ENCODE measurements at regions not wholly inside any gene's neighbourhood (a gene's known extent, or its start where the extent isn't known, plus 50 kb on each side); places are given as distances from the start of the nearest gene placed in this dataset.

- no peak overlapping the region for H3K4me3 ChIP-seq (ENCODE audit: low read length)
- no peak for DNase-seq (ENCODE audit: low read depth)
- TF ChIP-seq, protein P1, sequence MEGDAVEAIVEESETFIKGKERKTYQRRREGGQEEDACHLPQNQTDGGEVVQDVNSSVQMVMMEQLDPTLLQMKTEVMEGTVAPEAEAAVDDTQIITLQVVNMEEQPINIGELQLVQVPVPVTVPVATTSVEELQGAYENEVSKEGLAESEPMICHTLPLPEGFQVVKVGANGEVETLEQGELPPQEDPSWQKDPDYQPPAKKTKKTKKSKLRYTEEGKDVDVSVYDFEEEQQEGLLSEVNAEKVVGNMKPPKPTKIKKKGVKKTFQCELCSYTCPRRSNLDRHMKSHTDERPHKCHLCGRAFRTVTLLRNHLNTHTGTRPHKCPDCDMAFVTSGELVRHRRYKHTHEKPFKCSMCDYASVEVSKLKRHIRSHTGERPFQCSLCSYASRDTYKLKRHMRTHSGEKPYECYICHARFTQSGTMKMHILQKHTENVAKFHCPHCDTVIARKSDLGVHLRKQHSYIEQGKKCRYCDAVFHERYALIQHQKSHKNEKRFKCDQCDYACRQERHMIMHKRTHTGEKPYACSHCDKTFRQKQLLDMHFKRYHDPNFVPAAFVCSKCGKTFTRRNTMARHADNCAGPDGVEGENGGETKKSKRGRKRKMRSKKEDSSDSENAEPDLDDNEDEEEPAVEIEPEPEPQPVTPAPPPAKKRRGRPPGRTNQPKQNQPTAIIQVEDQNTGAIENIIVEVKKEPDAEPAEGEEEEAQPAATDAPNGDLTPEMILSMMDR (IDR thresholded peaks at IDR 0.05; ENCODE audit: insufficient read depth, low read depth, low read length, missing control alignments): no peak
Observed at GRCh38 chr10:33461295-33461640, 126.8 kb upstream of the NRP1 start.

DNA sequence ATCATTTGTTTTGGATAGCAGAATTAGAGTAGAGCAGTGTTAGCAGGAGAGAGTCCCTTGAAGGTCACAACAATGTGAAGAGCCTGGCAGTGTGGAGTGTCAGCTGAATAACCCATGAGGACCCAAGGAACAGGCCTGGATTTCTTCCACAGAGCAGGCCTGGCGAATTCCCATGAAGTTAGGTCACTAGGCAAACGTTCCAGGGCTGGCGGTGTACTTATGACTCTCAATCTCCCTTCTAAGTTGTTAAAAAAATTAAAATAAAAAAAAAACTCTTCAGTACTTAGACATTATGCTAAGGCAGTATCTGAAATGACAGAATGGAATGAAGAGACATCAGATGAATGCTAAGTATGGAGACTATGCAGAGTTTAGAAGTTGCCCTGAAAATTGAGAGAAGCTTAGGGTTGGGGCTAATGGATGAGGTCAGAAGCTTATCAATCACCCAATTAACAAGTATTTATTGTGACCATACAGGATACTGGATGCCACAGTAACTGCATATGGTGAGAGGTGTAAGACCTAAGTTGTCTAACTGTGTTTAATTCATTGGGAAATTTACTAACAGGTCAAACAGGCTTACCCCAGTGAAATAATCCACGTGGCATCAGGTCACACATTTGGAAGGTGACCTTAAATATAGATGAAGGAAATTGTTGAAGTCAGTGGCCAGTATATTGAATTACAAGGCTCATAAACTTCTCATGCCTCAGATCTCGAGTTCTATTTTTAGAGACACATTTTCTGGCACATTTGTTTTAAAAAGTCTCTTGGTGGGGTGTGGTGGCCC is 126.2 kb upstream of the NRP1 start:
- no peak for DNase-seq (ENCODE audit: low read depth)
- no peak overlapping the region for H3K4me3 ChIP-seq (ENCODE audit: low read length)
- TF ChIP-seq, protein P1 (IDR thresholded peaks at IDR 0.05; ENCODE audit: insufficient read depth, low read depth, low read length, missing control alignments): no peak

- no peak overlapping the region for H3K4me3 ChIP-seq (ENCODE audit: low read length)
- TF ChIP-seq, protein P1 (IDR thresholded peaks at IDR 0.05; ENCODE audit: insufficient read depth, low read depth, low read length, missing control alignments): no peak
- no peak for DNase-seq (ENCODE audit: low read depth)
Observed at GRCh38 chr10:33459602-33460001, 125.1 kb upstream of the NRP1 start.

DNA sequence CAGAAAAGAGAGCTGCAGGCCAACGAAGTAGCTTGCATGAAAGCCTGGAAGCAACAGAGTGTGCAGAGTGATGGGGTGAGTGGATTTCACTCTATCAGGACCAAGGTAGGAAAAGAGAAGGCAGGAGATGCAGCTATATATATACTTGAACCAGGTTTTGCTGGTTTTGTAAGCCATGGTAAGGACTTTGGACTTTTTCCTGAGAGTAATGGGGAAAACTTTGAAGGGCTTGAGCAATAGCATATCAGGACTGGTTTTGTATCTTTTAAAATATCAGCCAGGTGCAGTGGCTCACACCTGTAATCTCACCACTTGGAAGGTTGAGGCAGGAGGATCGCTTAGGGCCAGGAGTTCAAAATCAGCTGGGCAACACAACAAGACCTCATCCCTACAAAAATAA is 120.6 kb upstream of the NRP1 start:
- TF ChIP-seq, protein P1 (IDR thresholded peaks at IDR 0.05; ENCODE audit: insufficient read depth, low read depth, low read length, missing control alignments): no peak
- no peak for DNase-seq (ENCODE audit: low read depth)
- H3K4me3 ChIP-seq (ENCODE audit: low read length): no peak overlapping the region

DNA sequence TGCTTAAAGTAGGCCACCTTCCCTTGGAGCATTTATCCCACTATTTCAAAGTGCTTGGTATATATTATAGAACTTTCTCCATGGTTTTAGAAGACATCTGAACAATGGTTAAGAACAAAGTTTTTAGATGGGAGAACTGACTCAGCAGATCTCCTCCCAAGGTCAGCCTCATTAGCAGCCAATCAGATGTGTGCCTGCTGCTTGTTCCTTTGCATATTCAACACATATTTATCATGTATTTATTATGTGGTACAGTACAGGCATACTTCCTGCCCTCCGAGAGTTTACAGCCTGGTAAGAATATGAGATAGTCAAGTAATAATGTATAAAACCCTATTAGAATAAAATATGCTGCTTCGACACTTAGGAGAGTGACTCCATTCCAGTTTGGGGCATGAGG is 120.1 kb upstream of the NRP1 start:
- no peak overlapping the region for H3K4me3 ChIP-seq (ENCODE audit: low read length)
- TF ChIP-seq, protein P1 (IDR thresholded peaks at IDR 0.05; ENCODE audit: insufficient read depth, low read depth, low read length, missing control alignments): no peak
- DNase-seq (ENCODE audit: low read depth): no peak

- DNase-seq (ENCODE audit: low read depth): peak; percentile 86
- TF ChIP-seq, protein P1 (IDR thresholded peaks at IDR 0.05; ENCODE audit: insufficient read depth, low read depth, low read length, missing control alignments): no peak
- H3K4me3 ChIP-seq (ENCODE audit: low read length): no peak overlapping the region
Observed at GRCh38 chr10:33453081-33454025, 118.9 kb upstream of the NRP1 start.

All from epithelial cell of esophagus (primary cell).